HG02798 (cell line): ENCODE measurements at regions not wholly inside any gene's neighbourhood (a gene's known extent, or its start where the extent isn't known, plus 50 kb on each side); places are given as distances from the start of the nearest gene placed in this dataset.

Source experiments
- ATAC-seq: cut with Tn5 transposase; IDR thresholded peaks from one replicate; pipeline ENCODE4 v1.9.1; 2021; ENCODE audit warnings: mild to moderate bottlenecking; ENCODE audit not compliant: unreplicated experiment, poor library complexity

DNA sequence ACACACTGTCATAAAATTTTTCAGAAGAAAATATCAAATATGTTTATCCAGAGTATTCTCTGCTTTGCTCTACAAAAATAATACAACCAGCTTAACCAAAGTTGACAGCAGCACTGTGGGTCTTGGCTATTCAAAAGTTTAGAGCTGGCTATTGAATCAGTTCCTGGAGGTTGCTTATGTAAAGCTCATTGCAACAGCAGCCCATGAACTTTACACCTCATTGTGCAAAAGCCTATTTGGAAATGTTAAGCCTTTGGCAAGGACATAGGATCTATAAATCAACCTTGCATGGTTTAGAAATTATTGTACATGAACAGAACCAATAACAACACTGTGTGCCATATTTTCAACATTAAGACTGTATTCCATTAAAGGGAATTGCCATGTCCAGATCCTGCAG, 714.9 kb downstream of the ADGRL2 start:
- no peak for ATAC-seq

DNA sequence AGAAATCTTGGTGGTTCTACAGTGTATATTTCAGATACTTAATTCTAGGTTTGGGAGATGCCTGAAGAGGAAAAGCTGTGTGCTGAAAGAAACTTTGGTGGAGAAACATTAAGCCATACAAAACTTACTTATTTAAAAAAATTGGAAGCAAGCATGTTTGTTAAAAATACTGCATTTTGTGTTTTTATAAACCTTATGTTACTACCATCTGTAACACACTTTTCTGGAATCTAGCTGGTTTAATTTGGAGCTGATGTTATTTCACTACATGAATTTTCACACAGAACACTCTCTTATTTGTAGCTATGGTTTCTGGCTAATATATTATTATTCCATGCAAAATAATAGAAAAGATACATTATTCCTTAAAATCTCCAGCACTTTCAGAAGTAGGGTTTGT, 710.7 kb downstream of the ADGRL2 start:
- ATAC-seq = no peak

DNA sequence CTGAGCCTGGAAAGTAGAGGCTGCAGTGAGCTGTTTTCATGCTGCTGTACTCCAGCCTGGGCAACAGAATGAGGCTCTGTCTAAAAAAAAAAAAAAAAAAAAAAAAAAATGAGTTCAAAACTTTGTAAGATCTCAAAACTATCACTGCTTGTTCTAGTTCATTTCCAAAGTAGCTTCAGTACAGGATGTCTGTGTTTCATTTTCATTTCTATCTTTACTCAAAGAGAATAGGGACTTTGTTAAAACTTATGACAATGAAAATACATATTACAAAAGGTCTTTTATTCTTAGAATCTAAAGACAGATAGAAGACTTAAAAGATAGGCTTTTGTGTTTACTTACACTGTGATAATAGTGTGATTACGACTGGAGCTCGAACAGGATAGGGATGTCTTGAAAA, 709.7 kb downstream of the ADGRL2 start:
- no peak for ATAC-seq

DNA sequence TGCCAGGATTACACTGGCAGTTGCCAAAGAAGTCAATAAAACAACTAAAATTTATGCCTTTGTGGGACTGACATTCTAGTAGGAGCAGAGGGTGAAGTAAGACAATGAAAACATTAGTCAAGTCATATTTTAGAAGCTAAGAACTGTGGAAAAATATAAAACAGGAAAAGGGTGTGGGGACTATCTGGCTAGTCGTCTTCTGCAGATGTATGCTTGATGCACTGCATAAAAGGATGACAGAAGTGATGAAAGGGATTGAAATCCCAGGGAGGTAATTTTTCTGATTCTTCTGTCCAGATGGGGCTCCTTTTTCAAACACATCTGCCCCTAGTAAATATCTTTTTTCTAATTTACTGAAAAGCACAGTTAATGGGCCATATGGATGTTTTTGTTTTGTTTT, 706.3 kb downstream of the ADGRL2 start:
- ATAC-seq = no peak

DNA sequence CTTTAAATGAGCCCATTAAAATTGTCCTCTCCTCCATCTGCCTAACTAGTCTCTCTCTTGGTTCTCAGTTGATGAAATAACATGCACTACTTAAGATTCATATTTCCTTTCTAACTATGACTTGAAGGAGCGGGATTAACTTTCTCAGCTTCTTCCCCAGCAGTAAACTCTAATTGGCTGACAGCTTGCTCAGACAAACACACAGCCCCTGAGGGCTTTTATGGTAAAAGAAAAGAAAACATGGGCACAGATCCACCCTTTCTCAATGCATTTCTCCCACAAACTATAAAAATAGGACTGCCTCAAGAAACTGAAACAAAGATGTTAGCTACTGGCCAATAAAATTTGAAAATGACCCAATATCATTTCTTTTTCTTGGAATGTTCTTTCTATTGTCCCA, 703.1 kb downstream of the ADGRL2 start:
- no peak for ATAC-seq

DNA sequence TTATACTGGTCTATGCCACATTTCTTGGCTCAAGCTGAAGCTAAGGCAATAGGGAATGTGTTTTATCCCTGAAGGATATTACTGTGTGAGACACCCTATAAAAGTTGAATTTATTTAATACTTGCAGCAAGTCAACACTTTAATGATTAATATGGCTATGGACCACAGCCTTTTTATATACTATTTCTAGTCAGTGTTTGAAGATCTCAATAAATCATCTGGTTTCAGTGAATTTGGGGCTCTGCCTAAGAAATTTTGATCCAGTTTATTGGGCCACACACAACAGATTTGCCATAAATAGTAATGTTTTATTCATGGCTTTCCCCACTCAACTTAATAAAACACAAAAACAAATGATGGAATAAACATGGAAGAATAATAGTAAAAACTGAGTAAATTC, 698.3 kb downstream of the ADGRL2 start:
- no peak for ATAC-seq

DNA sequence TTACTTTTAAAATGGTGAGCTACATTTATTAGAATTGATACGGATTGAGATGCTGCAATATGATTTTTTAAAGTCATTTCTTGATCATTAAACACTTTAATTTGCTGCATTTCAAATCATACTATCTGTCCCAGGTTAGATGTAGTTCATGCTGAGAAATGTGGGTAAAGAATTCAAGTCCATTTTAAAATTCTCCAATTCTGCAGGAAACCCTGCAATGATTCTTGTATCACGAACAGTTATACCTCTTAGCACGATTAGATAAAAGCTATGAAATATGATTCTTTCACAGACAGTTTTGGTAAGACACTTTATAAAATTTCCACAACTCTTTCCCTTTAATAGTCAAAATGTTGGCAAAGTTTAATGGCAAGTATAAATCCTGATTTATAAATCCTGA, 693.4 kb downstream of the ADGRL2 start:
- ATAC-seq = no peak

DNA sequence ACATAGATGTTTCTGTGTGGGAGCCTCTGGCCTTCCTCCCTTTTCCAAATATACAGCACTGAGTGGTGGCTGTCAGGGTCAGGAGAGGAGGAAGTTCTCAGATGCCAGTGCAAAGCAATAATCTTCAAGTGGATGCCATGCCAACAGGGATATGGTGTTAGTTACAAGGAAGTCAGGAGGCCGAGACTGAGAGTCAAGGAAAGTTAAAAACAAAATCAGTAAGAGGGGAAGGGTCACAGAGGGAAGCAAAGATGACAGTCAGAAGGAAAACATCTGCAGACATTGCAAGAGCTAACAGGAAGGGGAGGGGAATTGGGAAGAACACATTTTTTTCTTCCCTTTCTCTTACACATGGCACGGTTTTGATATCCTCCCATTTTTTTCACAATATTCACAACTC, 691.4 kb downstream of the ADGRL2 start:
- no peak for ATAC-seq

DNA sequence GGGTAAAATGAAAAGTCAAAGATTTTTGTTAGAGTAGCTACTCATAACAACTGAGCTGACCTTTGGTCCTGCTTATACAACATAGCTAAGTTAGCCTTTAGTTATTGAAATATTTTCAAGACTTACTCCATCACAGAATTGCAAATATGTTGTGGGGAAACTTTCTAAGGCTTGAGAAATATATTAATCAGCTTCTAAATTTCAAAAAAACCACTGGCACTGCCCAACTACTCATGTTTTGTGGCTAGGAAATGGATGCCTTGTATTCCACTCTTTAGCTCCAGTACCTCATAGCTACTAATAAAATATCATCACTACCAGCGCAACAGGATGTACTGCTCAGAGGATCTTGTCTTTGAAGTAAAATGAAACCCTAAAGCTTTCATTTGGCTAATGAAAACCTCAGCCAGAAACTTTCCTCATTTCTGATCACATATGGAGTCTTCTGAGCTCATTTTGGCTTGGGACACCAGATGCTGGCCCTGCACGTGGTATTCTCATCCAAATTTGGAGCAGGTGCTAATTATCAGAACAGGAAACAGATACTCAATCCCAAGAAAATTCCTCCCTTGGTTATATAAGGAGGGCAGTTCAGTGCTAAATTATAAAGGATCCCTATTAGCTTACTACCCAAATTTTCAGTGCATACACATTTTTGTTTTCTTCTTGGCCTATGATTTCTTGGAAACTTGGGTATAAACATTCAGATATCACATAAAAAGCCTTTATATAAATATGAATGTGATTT, 690.7 kb downstream of the ADGRL2 start:
- no peak for ATAC-seq

DNA sequence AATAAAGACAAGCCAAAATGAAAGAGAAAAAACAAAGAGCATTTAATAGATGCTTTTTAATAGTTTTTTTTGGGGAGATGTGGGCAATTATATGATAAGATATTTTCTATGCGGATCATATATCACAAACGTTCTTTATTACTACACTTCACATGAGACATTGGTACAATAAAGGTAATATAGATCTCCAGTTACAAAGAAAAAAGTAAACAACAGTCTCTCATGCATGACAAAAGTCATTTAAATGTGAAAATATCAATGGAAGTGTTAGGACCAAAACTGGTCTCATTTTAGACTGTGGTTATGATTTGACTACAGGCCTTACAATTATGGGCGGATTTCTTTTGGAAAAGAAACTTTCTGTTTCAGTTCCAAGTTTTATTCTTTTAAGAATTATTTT, 687.0 kb downstream of the ADGRL2 start:
- no peak for ATAC-seq

DNA sequence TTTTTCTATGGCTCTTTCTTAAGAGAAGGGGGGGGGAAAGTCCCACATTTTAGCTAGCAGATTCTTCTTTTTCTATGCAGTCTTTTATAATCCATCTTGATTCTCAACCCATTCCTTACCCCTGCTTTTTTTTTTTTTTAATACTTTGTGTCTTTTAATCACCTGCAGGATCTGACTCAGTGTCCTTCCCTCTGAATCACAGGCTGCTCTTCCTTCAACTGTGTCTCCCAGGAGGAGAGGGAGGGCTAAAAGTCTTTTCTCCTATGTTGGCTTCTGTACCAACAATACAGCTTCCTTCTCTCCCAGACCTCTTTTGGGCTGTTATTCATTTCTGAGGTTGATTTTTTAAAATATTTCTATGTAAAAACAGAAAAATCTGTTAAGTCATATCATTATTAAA, 686.2 kb downstream of the ADGRL2 start:
- no peak for ATAC-seq

DNA sequence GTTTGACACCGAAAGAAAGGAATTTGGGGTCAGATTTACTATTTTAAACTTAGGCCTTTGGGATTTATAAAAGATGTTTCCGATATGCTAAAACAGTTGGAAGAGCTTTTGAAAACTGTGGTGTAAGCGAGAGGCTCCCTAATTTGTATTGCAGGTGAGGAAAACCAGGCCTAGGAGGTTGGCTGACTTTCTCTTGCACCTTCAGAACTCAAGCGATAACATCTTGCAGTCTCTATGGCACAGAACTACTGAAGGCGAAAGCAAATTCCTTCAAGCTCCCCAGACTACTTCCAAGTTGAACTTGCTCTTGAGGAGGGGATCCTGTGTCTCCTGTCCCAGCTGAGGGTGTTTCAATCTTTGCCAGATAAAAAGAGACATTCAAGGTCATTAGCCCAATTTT, 685.7 kb downstream of the ADGRL2 start:
- ATAC-seq = no peak

DNA sequence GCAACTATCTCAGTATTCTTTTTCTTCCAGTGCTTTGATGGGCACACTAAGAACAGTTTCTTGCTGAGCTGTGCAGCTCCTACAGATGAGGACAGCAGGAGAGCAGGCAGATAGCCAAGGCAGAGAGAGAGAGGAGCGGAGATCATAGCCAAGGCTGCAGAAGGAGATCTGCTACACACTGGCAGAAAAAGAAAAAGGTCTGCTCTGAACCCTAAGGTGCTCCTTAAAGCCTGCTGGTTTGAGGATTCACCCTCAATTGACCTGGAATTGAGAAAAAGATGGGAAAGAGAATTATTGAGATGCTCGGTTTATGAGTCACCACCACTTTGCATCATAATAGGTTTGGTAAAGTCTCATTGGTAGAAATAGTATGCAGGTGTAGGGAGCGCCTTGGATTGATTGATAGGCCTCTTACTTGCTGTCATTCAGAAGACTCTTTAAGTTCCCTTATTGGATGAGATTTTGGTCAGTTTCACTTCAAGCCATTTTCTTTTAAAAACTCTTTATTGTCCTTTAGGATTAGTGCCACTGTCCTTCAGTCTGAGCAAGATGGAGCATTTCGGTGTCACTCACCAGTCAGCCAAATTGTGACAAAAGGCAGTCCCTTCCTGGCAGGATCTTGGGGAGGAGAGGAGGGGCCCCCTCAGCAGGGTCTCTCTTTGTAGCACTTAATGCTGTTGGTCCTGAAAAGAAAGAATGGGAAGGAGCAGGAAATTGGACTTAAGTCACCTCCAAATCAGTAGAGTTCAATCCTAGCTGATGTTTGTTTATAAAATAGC, 685.0 kb downstream of the ADGRL2 start:
- ATAC-seq = no peak

DNA sequence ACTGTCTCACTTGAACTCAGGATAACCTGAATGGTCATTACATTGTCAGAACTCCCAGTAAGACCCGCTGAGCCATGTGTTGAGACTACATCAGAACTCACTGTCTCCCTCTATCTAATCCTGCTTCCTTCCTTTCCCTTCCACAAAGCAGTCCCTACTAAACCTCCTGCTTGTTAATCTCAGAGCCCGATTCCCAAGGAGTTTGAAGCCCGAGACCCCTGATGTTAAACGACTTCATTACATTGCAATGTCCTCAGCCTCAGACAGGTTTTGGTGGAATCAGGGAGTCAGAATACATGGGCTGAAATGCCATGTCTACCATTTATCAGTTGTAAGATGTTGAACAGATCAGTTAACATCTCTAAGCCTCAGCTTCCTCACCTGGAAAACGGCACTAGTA, 682.4 kb downstream of the ADGRL2 start:
- ATAC-seq = no peak

DNA sequence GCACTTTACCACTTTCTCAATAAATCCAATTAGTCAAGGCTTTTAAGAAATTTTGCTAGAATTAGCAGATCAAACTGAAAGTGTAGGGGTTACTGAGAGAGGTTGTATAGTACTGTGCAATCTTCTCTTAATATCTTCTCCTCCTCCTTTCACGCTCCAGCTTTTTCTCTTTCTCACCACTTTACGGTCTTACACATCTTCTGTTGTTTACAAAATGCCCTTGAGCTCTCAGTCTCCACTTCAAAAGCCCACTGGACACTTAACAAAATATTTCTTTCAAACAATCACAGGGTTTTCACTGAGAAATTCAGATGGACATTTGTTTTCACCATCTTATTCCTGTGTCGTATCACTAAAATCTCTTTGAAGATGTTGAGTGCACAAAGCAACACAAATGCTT, 678.2 kb downstream of the ADGRL2 start:
- ATAC-seq = no peak

DNA sequence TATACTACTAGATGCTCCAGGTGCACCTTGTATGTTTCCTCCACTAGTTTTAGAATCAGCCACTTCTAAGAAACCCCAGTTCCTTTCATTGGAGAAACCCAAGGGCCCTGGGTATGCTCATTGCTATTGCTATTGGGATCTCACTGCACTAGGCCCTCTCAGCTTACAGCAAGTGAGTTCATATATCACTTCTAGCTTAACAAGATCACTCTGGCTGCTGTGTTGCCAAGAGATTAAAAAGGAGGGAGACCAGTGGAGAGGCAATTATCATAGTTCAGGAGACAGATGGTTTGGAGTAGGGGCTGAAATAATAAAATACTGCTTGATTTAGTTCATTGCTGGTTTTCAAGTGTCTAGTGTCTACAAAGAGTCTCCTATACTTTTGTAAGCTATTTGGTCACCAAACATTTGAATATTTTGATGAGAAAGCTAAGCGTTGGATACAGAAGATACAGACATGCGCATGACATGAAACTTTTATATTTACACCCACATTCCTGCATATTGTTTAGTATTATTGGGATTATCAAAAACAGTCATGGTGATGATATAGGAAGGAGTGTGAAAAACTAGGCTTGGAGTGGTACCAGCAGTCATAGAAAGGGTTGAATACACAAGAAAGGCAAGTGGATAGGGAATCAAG, 671.9 kb downstream of the ADGRL2 start:
- no peak for ATAC-seq

DNA sequence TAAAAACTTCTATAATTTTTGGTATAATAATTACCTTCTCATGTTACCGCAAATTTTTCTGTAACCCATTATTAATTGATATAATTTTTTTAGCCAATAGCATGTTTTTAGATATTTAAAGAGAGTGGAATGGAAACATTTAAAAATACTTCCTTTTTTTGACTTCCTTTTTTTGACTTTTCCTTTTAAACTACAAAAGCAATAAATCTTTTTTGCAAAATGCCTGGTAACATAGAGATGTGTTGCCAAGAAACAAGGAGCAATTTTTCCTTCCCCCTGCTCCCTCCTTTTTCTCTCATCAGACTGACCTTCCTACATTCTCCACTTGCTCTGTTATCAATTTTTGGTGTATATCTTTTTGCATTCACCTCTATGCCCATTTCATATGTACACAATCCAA, 666.2 kb downstream of the ADGRL2 start:
- no peak for ATAC-seq

DNA sequence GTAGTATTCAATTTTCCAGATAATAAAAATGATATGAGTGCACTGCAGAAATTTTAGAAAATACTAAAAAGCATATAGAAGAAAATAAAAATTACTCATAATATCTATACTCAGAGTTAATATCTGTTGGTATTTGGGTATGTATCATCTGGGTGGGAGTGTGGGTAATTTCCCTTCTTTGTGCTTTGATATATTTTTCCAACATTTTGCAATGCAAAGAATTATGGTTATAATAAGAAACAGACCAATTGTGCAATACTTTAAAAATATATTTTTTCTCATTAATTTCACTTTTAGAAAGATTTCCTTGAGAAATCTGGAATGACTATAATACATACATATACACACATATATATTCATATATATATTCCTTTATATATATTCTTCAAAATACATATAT, 665.7 kb downstream of the ADGRL2 start:
- no peak for ATAC-seq

DNA sequence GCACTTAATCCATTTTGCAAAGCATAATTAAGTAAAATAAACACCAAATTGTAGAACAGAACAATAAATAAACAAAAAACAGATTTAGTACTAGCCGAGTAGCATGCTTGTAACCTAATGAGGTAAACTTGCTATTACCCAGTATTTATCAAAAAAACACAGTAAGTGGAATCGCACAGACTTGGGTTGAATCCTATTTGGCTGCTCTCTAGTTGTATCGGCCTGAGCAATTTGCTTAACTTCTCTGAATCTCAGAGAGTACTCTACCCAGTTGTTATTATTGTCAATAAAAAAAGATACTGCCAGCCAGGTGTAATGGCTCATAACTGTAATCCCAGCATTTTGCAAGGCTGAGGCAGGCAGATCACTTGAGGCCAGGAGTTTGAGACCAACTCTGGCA, 664.3 kb downstream of the ADGRL2 start:
- ATAC-seq = no peak

DNA sequence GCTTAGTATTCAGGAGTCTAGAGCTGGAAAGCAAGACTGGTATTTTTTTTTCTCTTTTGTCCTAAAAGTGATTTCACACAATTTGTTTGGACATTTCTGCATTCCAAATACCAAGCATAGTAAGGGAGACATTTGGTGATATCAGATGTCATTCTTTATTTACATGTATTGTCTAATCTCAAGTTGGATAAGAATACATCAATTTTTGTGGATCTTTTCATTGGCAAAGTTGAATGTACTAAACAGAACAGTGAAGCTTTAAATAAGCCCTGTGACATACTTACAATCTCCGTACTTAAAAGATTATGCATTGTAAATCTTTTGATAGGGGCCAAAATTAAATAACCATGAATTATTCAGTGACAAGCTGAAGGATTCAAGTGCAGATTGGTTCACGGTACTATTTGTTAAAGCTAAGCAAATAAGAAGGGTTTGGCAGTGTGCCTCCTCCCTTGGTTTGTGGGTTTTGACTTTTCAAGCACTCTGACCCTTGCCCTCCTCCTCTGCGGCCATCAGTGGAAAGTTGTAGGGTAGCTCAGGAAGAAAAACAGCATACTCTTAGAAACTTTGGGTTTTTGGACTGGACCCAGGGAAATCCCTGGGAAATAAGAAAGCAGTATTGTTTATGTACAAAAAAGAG, 663.7 kb downstream of the ADGRL2 start:
- ATAC-seq = no peak

DNA sequence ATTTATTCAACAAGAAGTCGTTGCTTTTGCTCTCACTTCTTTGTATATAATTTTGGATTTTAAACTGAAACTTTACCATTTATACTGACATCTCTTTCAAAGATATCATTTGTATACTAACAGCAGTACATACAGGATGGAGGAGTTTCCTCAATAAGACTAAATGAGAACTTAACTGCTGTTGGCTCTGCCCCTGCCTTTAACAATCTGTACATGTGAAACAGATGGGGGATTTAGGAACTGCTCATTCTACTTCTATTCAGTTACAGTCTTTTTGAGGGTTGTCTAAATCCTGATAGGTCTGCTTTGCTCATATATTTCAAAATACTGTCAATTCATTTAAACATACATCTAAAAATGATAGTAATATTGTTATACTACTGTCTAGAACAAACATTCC, 663.2 kb downstream of the ADGRL2 start:
- ATAC-seq = no peak
